SK-N-SH (cell line): ENCODE measurements at regions not wholly inside any gene's neighbourhood (a gene's known extent, or its start where the extent isn't known, plus 50 kb on each side); places are given as distances from the start of the nearest gene placed in this dataset.

ENCODE experiments used
- CTCF ChIA-PET: fragments of 300-600, 350-600 bp; formaldehyde crosslinking; extraction: SDS; loops from one replicate; lab custom pipeline; 2021; lab: Yijun Ruan, JAX
- POLR2A ChIA-PET: fragments of 350-600 bp; sonication (Branson Sonifier 250); formaldehyde crosslinking; extraction: SDS; loops from one replicate; lab custom pipeline; 2020; ENCODE audit warnings: antibody characterized with exemption, inconsistent platforms; lab: Yijun Ruan, JAX
- DNase-seq: peaks from one replicate; pipeline ENCODE4 v3.0.0; 2012
- H2AFZ ChIP-seq: fragments of 200-600 bp; sonication (generic); 2 replicates; pipeline ENCODE4 v1.8.1; 2016; ENCODE audit warnings: antibody characterized with exemption, mild to moderate bottlenecking, low read depth
- H3F3A ChIP-seq: fragments of 200-600 bp; sonication (generic); replicated peaks from 2 replicates; pipeline ENCODE3; 2016; ENCODE audit warnings: antibody characterized with exemption, mild to moderate bottlenecking; ENCODE audit not compliant: insufficient read depth
- H3K27ac ChIP-seq, 2 experiments: fragments of 200-500 bp in 1 of 2; fragments of 200-600 bp in 1 of 2; sonication (Bioruptor generic) in 1 of 2; sonication (generic), shearing (Covaris generic) in 1 of 2; 2 replicates each; pipeline versions ENCODE4 v1.5.1 to v1.6.1; 2014 to 2016; ENCODE audit warnings: low read depth in 2 of 2, inconsistent platforms in 1 of 2, low read length in 1 of 2, mild to moderate bottlenecking in 1 of 2, mixed read lengths in 1 of 2
- H3K27me3 ChIP-seq: fragments of 200-600 bp; sonication (generic), shearing (Covaris generic); 2 replicates; pipeline ENCODE4 v1.6.1; 2016; ENCODE audit warnings: mixed run types; ENCODE audit not compliant: insufficient read depth
- H3K36me3 ChIP-seq, 2 experiments: fragments of 200-500 bp in 1 of 2; fragments of 200-600 bp in 1 of 2; sonication (Bioruptor generic) in 1 of 2; sonication (generic) in 1 of 2; replicated peaks in 1 of 2; 2 replicates each; pipeline versions ENCODE3 to v1.5.1; 2014 to 2016; ENCODE audit warnings: low read length in 1 of 2, mild to moderate bottlenecking in 1 of 2; ENCODE audit not compliant: insufficient read depth in 2 of 2, control insufficient read depth in 1 of 2
- H3K4me1 ChIP-seq, 2 experiments: fragments of 200-500 bp in 1 of 2; fragments of 200-600 bp in 1 of 2; sonication (Bioruptor generic) in 1 of 2; sonication (generic), shearing (Covaris generic) in 1 of 2; 2 replicates each; pipeline versions ENCODE4 v1.5.1 to v1.6.1; 2014 to 2016; ENCODE audit warnings: low read depth in 1 of 2, low read length in 1 of 2, mixed run types in 1 of 2; ENCODE audit not compliant: insufficient read depth in 2 of 2, control insufficient read depth in 1 of 2
- H3K4me2 ChIP-seq: fragments of 200-600 bp; sonication (generic), shearing (Covaris generic); 2 replicates; pipeline ENCODE4 v1.6.1; 2017; ENCODE audit warnings: mixed run types
- H3K4me3 ChIP-seq, 2 experiments: fragments of 200-500 bp in 1 of 2; fragments of 200-600 bp in 1 of 2; sonication (Bioruptor generic) in 1 of 2; sonication (generic), shearing (Covaris generic) in 1 of 2; 2 replicates each; pipeline versions ENCODE4 v1.5.1 to v1.8.1; 2014 to 2016; ENCODE audit warnings: low read depth in 2 of 2, inconsistent platforms in 1 of 2, low read length in 1 of 2, mild to moderate bottlenecking in 1 of 2, mixed read lengths in 1 of 2, moderate library complexity in 1 of 2
- H3K79me2 ChIP-seq: fragments of 200-600 bp; sonication (generic); 2 replicates; pipeline ENCODE4 v1.8.1; 2017; ENCODE audit warnings: mild to moderate bottlenecking; ENCODE audit not compliant: insufficient read depth
- H3K9ac ChIP-seq: fragments of 200-600 bp; sonication (generic); 2 replicates; pipeline ENCODE4 v1.6.1; 2017; ENCODE audit warnings: mixed run types
- H3K9me2 ChIP-seq: fragments of 200-600 bp; sonication (generic); 2 replicates; pipeline ENCODE4 v1.6.1; 2017; ENCODE audit warnings: mixed run types
- H3K9me3 ChIP-seq: fragments of 200-600 bp; sonication (generic); 2 replicates; pipeline ENCODE4 v1.6.1; 2017; ENCODE audit warnings: mixed run types, mild to moderate bottlenecking, moderate library complexity
- H4K20me1 ChIP-seq: fragments of 200-600 bp; sonication (generic); 2 replicates; pipeline ENCODE4 v1.6.1; 2017; ENCODE audit warnings: mild to moderate bottlenecking, mixed run types; ENCODE audit not compliant: insufficient read depth
- CHD2 ChIP-seq: fragments of 150-350 bp; IDR thresholded peaks from 2 replicates; pipeline ENCODE4 v1.6.1; 2018; ENCODE audit warnings: low read length; ENCODE audit not compliant: partially characterized antibody
- EZH2phosphoT487 ChIP-seq: fragments of 200-600 bp; sonication (generic); IDR thresholded peaks from 2 replicates; pipeline ENCODE4 v1.6.1; 2017; ENCODE audit warnings: low read depth, mixed run types, mild to moderate bottlenecking, antibody characterized with exemption, moderate library complexity, borderline replicate concordance
- FOXJ3 ChIP-seq: sonication (generic); formaldehyde crosslinking; IDR thresholded peaks from 2 replicates; pipeline ENCODE4 v1.5.1; 2020; ENCODE audit warnings: mild to moderate bottlenecking, missing genetic modification reagents
- FOXM1 ChIP-seq: IDR thresholded peaks from 2 replicates; pipeline ENCODE4 v1.4.0; 2012; ENCODE audit warnings: low read depth, mild to moderate bottlenecking
- GABPA ChIP-seq: IDR thresholded peaks from 2 replicates; pipeline ENCODE4 v1.4.0; 2012; ENCODE audit warnings: low read depth, mild to moderate bottlenecking
- MEF2A ChIP-seq: IDR thresholded peaks from 2 replicates; pipeline ENCODE4 v1.4.0; 2012; ENCODE audit warnings: low read depth, borderline replicate concordance
- NFIC ChIP-seq: IDR thresholded peaks from 2 replicates; pipeline ENCODE4 v1.4.0; 2012; ENCODE audit warnings: borderline replicate concordance
- NRF1 ChIP-seq: IDR thresholded peaks from 2 replicates; pipeline ENCODE4 v1.6.1; 2012; ENCODE audit warnings: low read depth, mild to moderate bottlenecking, low read length
- RAD21 ChIP-seq: IDR thresholded peaks from 2 replicates; pipeline ENCODE4 v1.6.1; 2012; ENCODE audit warnings: mild to moderate bottlenecking, low read length
- RCOR1 ChIP-seq: fragments of 150-350 bp; IDR thresholded peaks from 2 replicates; pipeline ENCODE4 v1.6.1; 2017; ENCODE audit warnings: antibody characterized with exemption, low read length
- RFX5 ChIP-seq: IDR thresholded peaks from 2 replicates; pipeline ENCODE4 v1.6.1; 2012; ENCODE audit warnings: mild to moderate bottlenecking, improper control_type of control experiment, low read length
- TAF1 ChIP-seq: IDR thresholded peaks from 2 replicates; pipeline ENCODE4 v1.6.1; 2012; ENCODE audit warnings: low read depth, mild to moderate bottlenecking, low read length, moderate library complexity, borderline replicate concordance
- TCF12 ChIP-seq: IDR thresholded peaks from 2 replicates; pipeline ENCODE4 v1.4.0; 2012
- TEAD4 ChIP-seq: IDR thresholded peaks from 2 replicates; pipeline ENCODE4 v1.4.0; 2012; ENCODE audit warnings: mild to moderate bottlenecking, borderline replicate concordance; ENCODE audit not compliant: insufficient read depth
- YY1 ChIP-seq: IDR thresholded peaks from 2 replicates; pipeline ENCODE4 v1.4.0; 2012; ENCODE audit warnings: low read depth, mild to moderate bottlenecking
- WGBS: methylation state at CpG from one replicate; pipeline ENCODE4 v1.1.6; 2017; ENCODE audit warnings: low lambda C conversion rate; 5-methylcytosine and 5-hydroxymethylcytosine counted together
- TF ChIP-seq, protein P1 (sequence below): fragments of 150-350 bp; IDR thresholded peaks from 2 replicates; pipeline ENCODE4 v1.6.1; 2017; ENCODE audit warnings: antibody characterized with exemption, low read length, low read depth, borderline replicate concordance
- TF ChIP-seq, protein P2 (sequence below): IDR thresholded peaks from 2 replicates; pipeline ENCODE4 v1.6.1; 2012; ENCODE audit warnings: mild to moderate bottlenecking, low read depth, low read length, moderate library complexity
- TF ChIP-seq, protein P3 (sequence below): IDR thresholded peaks from 2 replicates; pipeline ENCODE4 v1.4.0; 2012; ENCODE audit warnings: low read depth, borderline replicate concordance
- TF ChIP-seq, protein P4 (sequence below): IDR thresholded peaks from 2 replicates; pipeline ENCODE4 v1.4.0; 2012; ENCODE audit warnings: low read depth, borderline replicate concordance
- TF ChIP-seq, protein P5 (sequence below): IDR thresholded peaks from 2 replicates; pipeline ENCODE4; 2012

DNA sequence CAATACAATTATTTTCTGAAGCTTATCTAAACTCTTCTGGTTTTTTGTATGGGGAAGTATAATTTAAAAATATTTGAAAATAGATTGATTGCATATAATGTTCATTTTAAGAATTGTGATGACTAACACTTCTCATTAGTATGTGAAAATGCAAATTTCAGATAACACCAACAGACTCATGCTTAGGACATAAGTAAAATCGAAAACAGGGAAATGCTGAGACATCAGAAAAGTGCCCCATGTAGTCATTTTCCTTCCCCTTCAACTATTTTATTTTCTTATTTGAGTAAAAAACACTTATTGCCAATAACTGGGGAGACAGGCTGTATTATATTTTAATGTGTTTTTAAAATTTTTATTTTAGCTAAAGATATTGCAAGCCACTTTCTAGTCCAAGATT lies 814.7 kb downstream of the GALC start:
- ChIA-PET POLR2A (no interaction called here), CTCF (no interaction called here)
- H3F3A ChIP-seq = no peaks in the 10 kb centered on the region
- DNase-seq = no peak
- no peaks in the 10 kb centered on the region for H4K20me1 ChIP-seq
- H3K4me1 ChIP-seq = no peaks in the 10 kb centered on the region
- no peaks in the 10 kb centered on the region for H3K79me2 ChIP-seq
- H3K9me3 ChIP-seq = no peaks in the 10 kb centered on the region; the same call in 1 of the 2 replicates
- H2AFZ ChIP-seq = no peak overlapping the region
- no peak overlapping the region for H3K9ac ChIP-seq
- H3K4me2 ChIP-seq = no peak overlapping the region
- no peaks in the 10 kb centered on the region for H3K27me3 ChIP-seq
- no peak for TF ChIP-seq NRF1
- no peak for TF ChIP-seq TEAD4
- TF ChIP-seq RFX5 = no peak
- TF ChIP-seq FOXM1 = no peak
- TF ChIP-seq EZH2phosphoT487 = no peak
- TF ChIP-seq CHD2 = no peak
- no peak for TF ChIP-seq RAD21
- TF ChIP-seq, protein P1, sequence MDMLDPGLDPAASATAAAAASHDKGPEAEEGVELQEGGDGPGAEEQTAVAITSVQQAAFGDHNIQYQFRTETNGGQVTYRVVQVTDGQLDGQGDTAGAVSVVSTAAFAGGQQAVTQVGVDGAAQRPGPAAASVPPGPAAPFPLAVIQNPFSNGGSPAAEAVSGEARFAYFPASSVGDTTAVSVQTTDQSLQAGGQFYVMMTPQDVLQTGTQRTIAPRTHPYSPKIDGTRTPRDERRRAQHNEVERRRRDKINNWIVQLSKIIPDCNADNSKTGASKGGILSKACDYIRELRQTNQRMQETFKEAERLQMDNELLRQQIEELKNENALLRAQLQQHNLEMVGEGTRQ = no peak
- no peak for TF ChIP-seq GABPA
- no peak for TF ChIP-seq FOXJ3 (CRISPR knock-in tag)
- TF ChIP-seq TAF1 = no peak
- TF ChIP-seq, protein P2, sequence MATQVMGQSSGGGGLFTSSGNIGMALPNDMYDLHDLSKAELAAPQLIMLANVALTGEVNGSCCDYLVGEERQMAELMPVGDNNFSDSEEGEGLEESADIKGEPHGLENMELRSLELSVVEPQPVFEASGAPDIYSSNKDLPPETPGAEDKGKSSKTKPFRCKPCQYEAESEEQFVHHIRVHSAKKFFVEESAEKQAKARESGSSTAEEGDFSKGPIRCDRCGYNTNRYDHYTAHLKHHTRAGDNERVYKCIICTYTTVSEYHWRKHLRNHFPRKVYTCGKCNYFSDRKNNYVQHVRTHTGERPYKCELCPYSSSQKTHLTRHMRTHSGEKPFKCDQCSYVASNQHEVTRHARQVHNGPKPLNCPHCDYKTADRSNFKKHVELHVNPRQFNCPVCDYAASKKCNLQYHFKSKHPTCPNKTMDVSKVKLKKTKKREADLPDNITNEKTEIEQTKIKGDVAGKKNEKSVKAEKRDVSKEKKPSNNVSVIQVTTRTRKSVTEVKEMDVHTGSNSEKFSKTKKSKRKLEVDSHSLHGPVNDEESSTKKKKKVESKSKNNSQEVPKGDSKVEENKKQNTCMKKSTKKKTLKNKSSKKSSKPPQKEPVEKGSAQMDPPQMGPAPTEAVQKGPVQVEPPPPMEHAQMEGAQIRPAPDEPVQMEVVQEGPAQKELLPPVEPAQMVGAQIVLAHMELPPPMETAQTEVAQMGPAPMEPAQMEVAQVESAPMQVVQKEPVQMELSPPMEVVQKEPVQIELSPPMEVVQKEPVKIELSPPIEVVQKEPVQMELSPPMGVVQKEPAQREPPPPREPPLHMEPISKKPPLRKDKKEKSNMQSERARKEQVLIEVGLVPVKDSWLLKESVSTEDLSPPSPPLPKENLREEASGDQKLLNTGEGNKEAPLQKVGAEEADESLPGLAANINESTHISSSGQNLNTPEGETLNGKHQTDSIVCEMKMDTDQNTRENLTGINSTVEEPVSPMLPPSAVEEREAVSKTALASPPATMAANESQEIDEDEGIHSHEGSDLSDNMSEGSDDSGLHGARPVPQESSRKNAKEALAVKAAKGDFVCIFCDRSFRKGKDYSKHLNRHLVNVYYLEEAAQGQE = no peak
- no peak for TF ChIP-seq RCOR1
- TF ChIP-seq, protein P3, sequence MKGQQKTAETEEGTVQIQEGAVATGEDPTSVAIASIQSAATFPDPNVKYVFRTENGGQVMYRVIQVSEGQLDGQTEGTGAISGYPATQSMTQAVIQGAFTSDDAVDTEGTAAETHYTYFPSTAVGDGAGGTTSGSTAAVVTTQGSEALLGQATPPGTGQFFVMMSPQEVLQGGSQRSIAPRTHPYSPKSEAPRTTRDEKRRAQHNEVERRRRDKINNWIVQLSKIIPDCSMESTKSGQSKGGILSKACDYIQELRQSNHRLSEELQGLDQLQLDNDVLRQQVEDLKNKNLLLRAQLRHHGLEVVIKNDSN = no peak
- TF ChIP-seq, protein P4, sequence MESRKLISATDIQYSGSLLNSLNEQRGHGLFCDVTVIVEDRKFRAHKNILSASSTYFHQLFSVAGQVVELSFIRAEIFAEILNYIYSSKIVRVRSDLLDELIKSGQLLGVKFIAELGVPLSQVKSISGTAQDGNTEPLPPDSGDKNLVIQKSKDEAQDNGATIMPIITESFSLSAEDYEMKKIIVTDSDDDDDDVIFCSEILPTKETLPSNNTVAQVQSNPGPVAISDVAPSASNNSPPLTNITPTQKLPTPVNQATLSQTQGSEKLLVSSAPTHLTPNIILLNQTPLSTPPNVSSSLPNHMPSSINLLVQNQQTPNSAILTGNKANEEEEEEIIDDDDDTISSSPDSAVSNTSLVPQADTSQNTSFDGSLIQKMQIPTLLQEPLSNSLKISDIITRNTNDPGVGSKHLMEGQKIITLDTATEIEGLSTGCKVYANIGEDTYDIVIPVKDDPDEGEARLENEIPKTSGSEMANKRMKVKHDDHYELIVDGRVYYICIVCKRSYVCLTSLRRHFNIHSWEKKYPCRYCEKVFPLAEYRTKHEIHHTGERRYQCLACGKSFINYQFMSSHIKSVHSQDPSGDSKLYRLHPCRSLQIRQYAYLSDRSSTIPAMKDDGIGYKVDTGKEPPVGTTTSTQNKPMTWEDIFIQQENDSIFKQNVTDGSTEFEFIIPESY = no peak
- no peak for TF ChIP-seq TCF12
- TF ChIP-seq, protein P5, sequence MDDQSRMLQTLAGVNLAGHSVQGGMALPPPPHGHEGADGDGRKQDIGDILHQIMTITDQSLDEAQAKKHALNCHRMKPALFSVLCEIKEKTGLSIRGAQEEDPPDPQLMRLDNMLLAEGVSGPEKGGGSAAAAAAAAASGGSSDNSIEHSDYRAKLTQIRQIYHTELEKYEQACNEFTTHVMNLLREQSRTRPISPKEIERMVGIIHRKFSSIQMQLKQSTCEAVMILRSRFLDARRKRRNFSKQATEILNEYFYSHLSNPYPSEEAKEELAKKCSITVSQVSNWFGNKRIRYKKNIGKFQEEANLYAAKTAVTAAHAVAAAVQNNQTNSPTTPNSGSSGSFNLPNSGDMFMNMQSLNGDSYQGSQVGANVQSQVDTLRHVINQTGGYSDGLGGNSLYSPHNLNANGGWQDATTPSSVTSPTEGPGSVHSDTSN = no peak
- no peak for TF ChIP-seq MEF2A
- TF ChIP-seq NFIC = no peak
- TF ChIP-seq YY1 = no peak
- WGBS = 0% methylated on average over 1 of the region's 1 CpG
- H3K9me2 ChIP-seq = no peaks in the 10 kb centered on the region
- H3K36me3 ChIP-seq = no peaks in the 10 kb centered on the region
- H3K27ac ChIP-seq = no peak overlapping the region
- no peak overlapping the region for H3K4me3 ChIP-seq
